BLaER1 treated with 17β-estradiol and CSF1 and Interleukin-3, amounts not matched to agents 10 nM and 100 nM (cell line): ENCODE measurements at regions not wholly inside any gene's neighbourhood (a gene's known extent, or its start where the extent isn't known, plus 50 kb on each side); places are given as distances from the start of the nearest gene placed in this dataset.
"Not testable (repeated sequence)": the region's sequence is repeated elsewhere in the genome, so short reads cannot be mapped to it uniquely, and the experiment has no call there.

Experiments
- H3K27ac ChIP-seq, 11 experiments: shearing (Covaris generic); formaldehyde crosslinking; 2 replicates each; pipeline ENCODE4 v1.8.1; 2022
- H3K27me3 ChIP-seq, 11 experiments: shearing (Covaris generic); formaldehyde crosslinking; 2 replicates each; pipeline ENCODE4 v1.8.1; 2022
- H3K36me3 ChIP-seq, 11 experiments: shearing (Covaris generic); formaldehyde crosslinking; 2 replicates each; pipeline ENCODE4 v1.8.1; 2022
- H3K4me1 ChIP-seq, 10 experiments: shearing (Covaris generic); formaldehyde crosslinking; 2 replicates each; pipeline ENCODE4 v1.8.1; 2022
- H3K4me2 ChIP-seq, 11 experiments: shearing (Covaris generic); formaldehyde crosslinking; 2 replicates each; pipeline ENCODE4 v1.8.1; 2022
- H3K4me3 ChIP-seq, 10 experiments: shearing (Covaris generic); formaldehyde crosslinking; 2 replicates each; pipeline ENCODE4 v1.8.1; 2022
- H3K9ac ChIP-seq, 11 experiments: shearing (Covaris generic); formaldehyde crosslinking; 2 replicates each; pipeline ENCODE4 v1.8.1; 2022
- H3K9me3 ChIP-seq, 11 experiments: shearing (Covaris generic); formaldehyde crosslinking; replicated peaks in 1 of 11; 2 replicates each; pipeline ENCODE4 v1.8.1; 2022
- H4K20me1 ChIP-seq, 11 experiments: shearing (Covaris generic); formaldehyde crosslinking; 2 replicates each; pipeline ENCODE4 v1.8.1; 2022
- Cebpa-rat ChIP-seq, 11 experiments: shearing (Covaris generic); IDR thresholded peaks; 2 replicates each; pipeline ENCODE4 v1.8.1; 2022

GRCh38 chr2:64735504-64735903, 81.8 kb upstream of the SERTAD2 start:
- H3K9ac ChIP-seq = no peak overlapping the region
- peaks cover 14 to 19% (median 16%) of the 10 kb centered on the region in 10 experiments for H3K4me1 ChIP-seq
- H3K4me2 ChIP-seq = no peak overlapping the region
- no peaks in the 10 kb centered on the region for H4K20me1 ChIP-seq
- H3K9me3 ChIP-seq = no peaks in the 10 kb centered on the region
- H3K36me3 ChIP-seq = no peaks in the 10 kb centered on the region; a peak in 1 of 22 replicates
- H3K27me3 ChIP-seq = no peaks in the 10 kb centered on the region
- TF ChIP-seq Cebpa-rat (IDR thresholded peaks at IDR 0.05) = no peak
- H3K4me3 ChIP-seq = no peak overlapping the region
- H3K27ac ChIP-seq = no peak overlapping the region

DNA sequence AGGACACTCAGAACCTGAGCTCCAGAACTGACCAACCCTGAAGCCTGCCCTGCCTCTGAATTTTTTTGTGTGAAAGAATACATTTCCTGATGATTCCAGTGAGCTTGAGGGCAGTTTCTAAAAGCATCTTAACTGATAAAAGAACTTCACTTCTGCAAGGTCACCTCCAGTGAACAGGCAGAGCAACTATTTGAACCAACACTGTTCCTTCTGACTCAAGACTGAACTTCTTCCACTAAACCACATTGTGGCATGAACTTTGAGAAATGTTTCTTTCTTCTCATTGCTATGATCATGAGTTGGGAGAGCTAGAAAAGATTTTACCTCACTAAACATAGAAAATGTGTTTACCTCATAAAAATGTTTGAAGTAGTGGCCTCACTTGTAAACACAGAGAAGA, 83.8 kb upstream of the SERTAD2 start:
- Histone ChIP-seq H3K9me3 (no peaks in the 10 kb centered on the region), H4K20me1 (no peaks in the 10 kb centered on the region), H3K4me3 (no peak overlapping the region), H3K4me1 (peaks cover 0 to 1% (median 0%) of the 10 kb centered on the region in 10 experiments; a peak in 4 of 20 replicates), H3K9ac (no peak overlapping the region), H3K36me3 (no peaks in the 10 kb centered on the region; a peak in 1 of 22 replicates), H3K27me3 (no peaks in the 10 kb centered on the region), H3K27ac (no peak overlapping the region), H3K4me2 (no peak overlapping the region)
- TF ChIP-seq Cebpa-rat (IDR thresholded peaks at IDR 0.05) = no peak

GRCh38 chr2:64738026-64738425, 84.3 kb upstream of the SERTAD2 start:
- H3K9ac ChIP-seq = no peak overlapping the region

DNA sequence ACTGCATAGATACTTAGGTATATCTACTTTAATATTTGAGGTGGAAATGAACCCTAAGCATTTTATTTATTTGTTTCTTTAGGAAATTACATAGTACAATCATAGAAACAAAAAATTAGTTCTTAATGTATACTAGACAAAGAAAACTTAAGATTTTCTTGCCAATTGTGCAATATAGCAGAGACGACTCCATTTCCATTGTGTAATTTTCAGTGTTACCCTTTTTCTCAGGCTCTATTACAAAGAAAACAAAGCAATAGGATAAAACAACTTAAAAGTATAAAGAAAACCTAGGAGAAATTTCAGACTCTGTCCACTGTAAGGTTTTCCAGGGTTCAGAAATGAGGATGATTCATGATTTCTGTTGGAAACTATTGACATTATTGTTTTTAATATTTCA, 89.0 kb upstream of the SERTAD2 start:
- H3K4me1 ChIP-seq = no peaks in the 10 kb centered on the region; a peak in 1 of 20 replicates

More at GRCh38 chr2:64738026-64738425, 84.3 kb upstream of the SERTAD2 start:
- TF ChIP-seq Cebpa-rat (IDR thresholded peaks at IDR 0.05) = no peak
- no peak overlapping the region for H3K4me3 ChIP-seq
- H3K9me3 ChIP-seq = no peaks in the 10 kb centered on the region
- no peaks in the 10 kb centered on the region for H3K27me3 ChIP-seq
- no peaks in the 10 kb centered on the region for H3K4me1 ChIP-seq
- no peaks in the 10 kb centered on the region for H4K20me1 ChIP-seq
- no peak overlapping the region for H3K4me2 ChIP-seq
- H3K36me3 ChIP-seq = no peaks in the 10 kb centered on the region; a peak in 1 of 22 replicates
- H3K27ac ChIP-seq = no peak overlapping the region

DNA sequence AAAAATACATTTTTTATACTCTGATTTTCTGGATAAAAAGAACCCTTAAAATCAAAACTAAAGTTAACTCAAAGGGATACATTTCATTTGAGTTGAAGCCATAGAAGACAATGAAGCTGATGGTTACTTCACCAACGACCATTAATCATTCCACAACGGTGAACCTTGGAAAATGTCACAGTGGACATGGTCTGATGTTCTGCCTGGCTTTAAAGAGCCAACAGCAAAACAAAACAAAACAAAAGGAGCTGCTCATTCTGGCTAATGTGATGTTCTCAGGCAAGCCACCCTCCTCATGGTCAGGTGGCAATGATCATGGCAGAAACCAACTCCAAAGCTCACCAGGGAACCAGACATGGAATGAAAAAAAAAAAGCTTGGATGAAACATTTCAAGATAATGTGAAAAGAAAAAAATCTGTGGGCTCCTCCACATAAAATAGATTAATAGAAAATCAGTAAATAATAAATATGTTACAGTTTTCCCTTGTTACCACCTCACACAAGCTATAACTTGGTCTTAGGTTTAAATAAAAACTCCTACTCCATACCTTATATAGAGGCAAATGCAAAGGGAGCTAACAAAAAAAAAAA, 90.1 kb upstream of the SERTAD2 start:
- H3K4me3 ChIP-seq = no peak overlapping the region

More for the DNA sequence above, 89.0 kb upstream of the SERTAD2 start:
- H3K27me3 ChIP-seq = no peaks in the 10 kb centered on the region
- H3K9ac ChIP-seq = no peak overlapping the region
- TF ChIP-seq Cebpa-rat (IDR thresholded peaks at IDR 0.05) = no peak
- H3K27ac ChIP-seq = no peak overlapping the region
- H4K20me1 ChIP-seq = no peaks in the 10 kb centered on the region
- no peaks in the 10 kb centered on the region for H3K9me3 ChIP-seq
- no peak overlapping the region for H3K4me3 ChIP-seq
- H3K36me3 ChIP-seq = no peaks in the 10 kb centered on the region
- no peak overlapping the region for H3K4me2 ChIP-seq

DNA sequence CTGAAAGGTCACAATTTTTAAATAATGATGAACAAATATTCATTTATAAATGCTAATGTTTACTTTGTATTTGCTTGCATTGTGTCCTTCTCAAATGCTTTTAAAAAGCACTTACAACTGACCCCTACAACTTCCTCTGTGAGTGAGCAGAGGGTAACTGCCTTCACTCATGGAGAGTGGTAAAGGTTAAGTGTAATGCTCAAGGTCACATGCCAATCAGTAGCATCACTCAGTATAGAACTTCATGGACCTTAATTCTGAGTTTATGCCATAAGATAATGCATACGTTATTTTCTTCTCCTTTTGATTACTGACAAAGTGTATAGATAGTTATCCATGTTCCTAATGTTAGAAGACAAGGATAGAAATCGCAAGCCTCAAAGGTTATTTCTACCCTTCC, 91.8 kb upstream of the SERTAD2 start:
- Histone ChIP-seq H3K9ac (no peak overlapping the region), H3K4me1 (peaks cover 5 to 17% (median 7%) of the 10 kb centered on the region in 10 experiments; a peak in 10 of 20 replicates), H3K36me3 (no peaks in the 10 kb centered on the region), H3K9me3 (no peaks in the 10 kb centered on the region), H3K4me3 (no peak overlapping the region), H4K20me1 (no peaks in the 10 kb centered on the region), H3K4me2 (no peak overlapping the region), H3K27ac (no peak overlapping the region), H3K27me3 (peaks cover 0 to 17% (median 7%) of the 10 kb centered on the region in 11 experiments; a peak in 9 of 22 replicates)
- TF ChIP-seq Cebpa-rat (IDR thresholded peaks at IDR 0.05) = no peak

More for the DNA sequence above, 90.1 kb upstream of the SERTAD2 start:
- H3K9ac ChIP-seq = no peak overlapping the region
- no peaks in the 10 kb centered on the region for H3K9me3 ChIP-seq
- H3K4me2 ChIP-seq = no peak overlapping the region
- TF ChIP-seq Cebpa-rat (IDR thresholded peaks at IDR 0.05) = no peak
- H3K27ac ChIP-seq = no peak overlapping the region
- no peaks in the 10 kb centered on the region for H4K20me1 ChIP-seq
- no peaks in the 10 kb centered on the region for H3K36me3 ChIP-seq
- peaks cover 0 to 7% (median 0%) of the 10 kb centered on the region in 10 experiments; a peak in 1 of 20 replicates for H3K4me1 ChIP-seq
- peaks cover 0 to 7% (median 0%) of the 10 kb centered on the region in 11 experiments; a peak in 6 of 22 replicates for H3K27me3 ChIP-seq

GRCh38 chr2:64747690-64748091, 94.0 kb upstream of the SERTAD2 start:
- not testable (repeated sequence) for H3K27ac ChIP-seq, H3K9me3 ChIP-seq, H4K20me1 ChIP-seq, H3K4me3 ChIP-seq, H3K36me3 ChIP-seq, H3K9ac ChIP-seq
- Histone ChIP-seq H3K4me1 (peaks cover 11 to 24% (median 14%) of the 10 kb centered on the region in 10 experiments), H3K4me2 (peak overlapping the region in 2 of 11 experiments; percentile 1 to 3; a peak in 1 of 22 replicates), H3K27me3 (peaks cover 0 to 29% (median 19%) of the 10 kb centered on the region in 11 experiments; a peak in 20 of 22 replicates)

DNA sequence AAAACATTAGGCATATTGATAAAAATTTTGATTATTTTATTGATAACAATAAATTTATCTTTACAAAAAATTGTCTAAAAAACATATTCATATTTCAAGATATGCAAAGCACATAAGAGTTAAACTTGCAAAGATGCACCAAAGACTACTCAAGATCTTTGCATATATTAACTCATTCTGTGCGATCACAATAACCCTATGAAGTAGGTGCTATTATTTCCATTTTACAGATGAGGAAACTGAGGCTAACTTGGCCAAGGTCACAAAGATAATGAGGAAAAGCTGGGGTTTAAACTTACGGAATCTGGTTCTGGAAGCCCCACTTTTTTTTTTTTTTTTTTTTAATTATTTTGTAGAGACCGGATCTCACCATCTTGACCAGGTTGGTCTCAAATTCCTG, 94.4 kb upstream of the SERTAD2 start:
- Histone ChIP-seq H3K27ac (no peak overlapping the region), H3K9me3 (no peaks in the 10 kb centered on the region), H3K4me2 (peak overlapping the region in 2 of 11 experiments; percentile 80 to 81; a peak in 4 of 22 replicates), H3K27me3 (peaks cover 0 to 33% (median 24%) of the 10 kb centered on the region in 11 experiments; a peak in 20 of 22 replicates), H4K20me1 (no peaks in the 10 kb centered on the region), H3K4me1 (peaks cover 11 to 24% (median 14%) of the 10 kb centered on the region in 10 experiments), H3K36me3 (no peaks in the 10 kb centered on the region), H3K9ac (no peak overlapping the region), H3K4me3 (no peak overlapping the region)
- no peak for TF ChIP-seq Cebpa-rat (IDR thresholded peaks at IDR 0.05)

- Histone ChIP-seq H3K27me3 (peaks cover 0 to 37% (median 27%) of the 10 kb centered on the region in 11 experiments; a peak in 20 of 22 replicates), H3K4me3 (no peak overlapping the region), H4K20me1 (no peaks in the 10 kb centered on the region), H3K36me3 (no peaks in the 10 kb centered on the region), H3K4me2 (peak overlapping the region in 2 of 11 experiments; percentile 80 to 81; a peak in 5 of 22 replicates), H3K4me1 (peaks cover 11 to 24% (median 14%) of the 10 kb centered on the region in 10 experiments), H3K9ac (no peak overlapping the region), H3K9me3 (no peaks in the 10 kb centered on the region), H3K27ac (no peak overlapping the region)
- no peak for TF ChIP-seq Cebpa-rat (IDR thresholded peaks at IDR 0.05)
Measured at GRCh38 chr2:64748561-64748960, 94.8 kb upstream of the SERTAD2 start.

DNA sequence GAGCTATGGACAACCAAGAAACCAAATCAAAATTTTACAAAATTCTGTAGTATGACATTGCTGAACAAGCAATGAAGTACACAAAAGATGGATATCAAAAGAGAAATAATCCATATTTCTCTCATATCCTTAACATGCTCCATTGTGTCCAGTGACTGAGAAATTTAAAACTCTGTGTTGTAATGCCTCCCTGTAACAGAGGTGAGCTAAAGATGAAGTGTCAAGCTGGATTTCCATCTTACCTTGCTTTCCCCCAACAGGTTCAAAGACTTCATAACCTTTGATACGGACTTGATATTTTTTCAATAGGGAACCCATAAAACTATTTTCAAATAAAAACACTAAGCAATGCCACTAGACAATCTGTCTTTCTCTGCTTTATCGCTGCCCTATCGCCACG, 95.7 kb upstream of the SERTAD2 start:
- no peak overlapping the region for H3K27ac ChIP-seq
- peak overlapping the region in 6 of 11 experiments; percentile 77 to 90 (median 82); a peak in 8 of 22 replicates for H3K9ac ChIP-seq
- no peaks in the 10 kb centered on the region for H3K36me3 ChIP-seq
- no peak for TF ChIP-seq Cebpa-rat (IDR thresholded peaks at IDR 0.05)
- H3K9me3 ChIP-seq = no peaks in the 10 kb centered on the region
- peaks cover 11 to 27% (median 14%) of the 10 kb centered on the region in 10 experiments for H3K4me1 ChIP-seq
- H4K20me1 ChIP-seq = no peaks in the 10 kb centered on the region
- H3K4me3 ChIP-seq = peak overlapping the region; percentile 72 to 85 (median 78); a peak in 19 of 20 replicates
- H3K4me2 ChIP-seq = peak overlapping the region; percentile 80 to 97 (median 86)
- H3K27me3 ChIP-seq = peaks cover 0 to 37% (median 27%) of the 10 kb centered on the region in 11 experiments; a peak in 20 of 22 replicates
